SK-N-SH (cell line): ENCODE measurements at regions not wholly inside any gene's neighbourhood (a gene's known extent, or its start where the extent isn't known, plus 50 kb on each side); places are given as distances from the start of the nearest gene placed in this dataset.

ENCODE experiments used
- ELF1 ChIP-seq: IDR thresholded peaks from 2 replicates; pipeline ENCODE4 v1.4.0; 2012
- FOXM1 ChIP-seq: IDR thresholded peaks from 2 replicates; pipeline ENCODE4 v1.4.0; 2012; ENCODE audit warnings: low read depth, mild to moderate bottlenecking
- GABPA ChIP-seq: IDR thresholded peaks from 2 replicates; pipeline ENCODE4 v1.4.0; 2012; ENCODE audit warnings: low read depth, mild to moderate bottlenecking
- GATA2 ChIP-seq: sonication (generic); formaldehyde crosslinking; IDR thresholded peaks from 2 replicates; pipeline ENCODE4 v1.5.0; 2020; ENCODE audit warnings: mild to moderate bottlenecking, missing genetic modification reagents
- MXI1 ChIP-seq: IDR thresholded peaks from 2 replicates; pipeline ENCODE4 v1.6.1; 2012; ENCODE audit warnings: mild to moderate bottlenecking, low read depth, low read length, improper control_type of control experiment
- NFIC ChIP-seq: IDR thresholded peaks from 2 replicates; pipeline ENCODE4 v1.4.0; 2012; ENCODE audit warnings: borderline replicate concordance
- POLR2AphosphoS5 ChIP-seq: IDR thresholded peaks from 2 replicates; pipeline ENCODE4 v1.6.1; 2012; ENCODE audit warnings: low read depth, low read length
- RXRA ChIP-seq: IDR thresholded peaks from 2 replicates; pipeline ENCODE4 v1.4.0; 2012; ENCODE audit warnings: low read depth, mild to moderate bottlenecking, borderline replicate concordance
- SMC3 ChIP-seq: IDR thresholded peaks from 2 replicates; pipeline ENCODE4 v1.6.1; 2012; ENCODE audit warnings: low read depth, low read length, improper control_type of control experiment
- YY1 ChIP-seq: IDR thresholded peaks from 2 replicates; pipeline ENCODE4 v1.4.0; 2012; ENCODE audit warnings: low read depth, mild to moderate bottlenecking
- TF ChIP-seq, protein P1 (sequence below): fragments of 200-600 bp; sonication (generic); IDR thresholded peaks from 2 replicates; pipeline ENCODE4 v1.6.1; 2017; ENCODE audit warnings: antibody characterized with exemption, mild to moderate bottlenecking, moderate library complexity
- TF ChIP-seq, protein P2 (sequence below): fragments of 150-350 bp; IDR thresholded peaks from 2 replicates; pipeline ENCODE4 v1.6.1; 2017; ENCODE audit warnings: antibody characterized with exemption, low read length, low read depth, borderline replicate concordance

DNA sequence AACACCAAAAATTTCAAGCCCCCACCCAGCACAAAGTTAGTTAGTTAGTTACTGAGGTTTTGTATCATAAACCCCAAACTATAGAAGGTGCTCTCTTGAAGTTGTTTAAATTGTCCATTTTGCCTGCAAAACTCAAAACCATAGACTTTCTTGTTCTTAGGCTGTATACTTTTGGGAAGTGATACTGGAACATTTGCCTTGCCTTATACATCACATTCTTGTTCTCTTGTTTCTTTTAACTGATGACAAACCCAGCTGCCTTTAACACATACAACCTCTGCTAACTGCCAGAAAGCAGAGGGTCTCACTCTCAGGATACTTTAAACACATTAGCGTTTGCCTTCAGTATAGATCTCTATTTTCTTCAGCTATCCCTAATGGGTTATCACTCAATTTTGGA is 570.5 kb downstream of the MRPL39 start:
- TF ChIP-seq, protein P1, sequence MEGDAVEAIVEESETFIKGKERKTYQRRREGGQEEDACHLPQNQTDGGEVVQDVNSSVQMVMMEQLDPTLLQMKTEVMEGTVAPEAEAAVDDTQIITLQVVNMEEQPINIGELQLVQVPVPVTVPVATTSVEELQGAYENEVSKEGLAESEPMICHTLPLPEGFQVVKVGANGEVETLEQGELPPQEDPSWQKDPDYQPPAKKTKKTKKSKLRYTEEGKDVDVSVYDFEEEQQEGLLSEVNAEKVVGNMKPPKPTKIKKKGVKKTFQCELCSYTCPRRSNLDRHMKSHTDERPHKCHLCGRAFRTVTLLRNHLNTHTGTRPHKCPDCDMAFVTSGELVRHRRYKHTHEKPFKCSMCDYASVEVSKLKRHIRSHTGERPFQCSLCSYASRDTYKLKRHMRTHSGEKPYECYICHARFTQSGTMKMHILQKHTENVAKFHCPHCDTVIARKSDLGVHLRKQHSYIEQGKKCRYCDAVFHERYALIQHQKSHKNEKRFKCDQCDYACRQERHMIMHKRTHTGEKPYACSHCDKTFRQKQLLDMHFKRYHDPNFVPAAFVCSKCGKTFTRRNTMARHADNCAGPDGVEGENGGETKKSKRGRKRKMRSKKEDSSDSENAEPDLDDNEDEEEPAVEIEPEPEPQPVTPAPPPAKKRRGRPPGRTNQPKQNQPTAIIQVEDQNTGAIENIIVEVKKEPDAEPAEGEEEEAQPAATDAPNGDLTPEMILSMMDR = no peak
- TF ChIP-seq POLR2AphosphoS5 (no peak), SMC3 (no peak), GABPA (no peak), NFIC (no peak), ELF1 (no peak), RXRA (no peak), FOXM1 (no peak), GATA2 (CRISPR knock-in tag) (no peak), YY1 (no peak), MXI1 (no peak)
- TF ChIP-seq, protein P2, sequence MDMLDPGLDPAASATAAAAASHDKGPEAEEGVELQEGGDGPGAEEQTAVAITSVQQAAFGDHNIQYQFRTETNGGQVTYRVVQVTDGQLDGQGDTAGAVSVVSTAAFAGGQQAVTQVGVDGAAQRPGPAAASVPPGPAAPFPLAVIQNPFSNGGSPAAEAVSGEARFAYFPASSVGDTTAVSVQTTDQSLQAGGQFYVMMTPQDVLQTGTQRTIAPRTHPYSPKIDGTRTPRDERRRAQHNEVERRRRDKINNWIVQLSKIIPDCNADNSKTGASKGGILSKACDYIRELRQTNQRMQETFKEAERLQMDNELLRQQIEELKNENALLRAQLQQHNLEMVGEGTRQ = no peak
